ENCODE measurements at regions not wholly inside any gene's neighbourhood (a gene's known extent, or its start where the extent isn't known, plus 50 kb on each side); places are given as distances from the start of the nearest gene placed in this dataset.
A peak's percentile ranks its signal among the peaks of the same experiment; 100 is the strongest.

DNA sequence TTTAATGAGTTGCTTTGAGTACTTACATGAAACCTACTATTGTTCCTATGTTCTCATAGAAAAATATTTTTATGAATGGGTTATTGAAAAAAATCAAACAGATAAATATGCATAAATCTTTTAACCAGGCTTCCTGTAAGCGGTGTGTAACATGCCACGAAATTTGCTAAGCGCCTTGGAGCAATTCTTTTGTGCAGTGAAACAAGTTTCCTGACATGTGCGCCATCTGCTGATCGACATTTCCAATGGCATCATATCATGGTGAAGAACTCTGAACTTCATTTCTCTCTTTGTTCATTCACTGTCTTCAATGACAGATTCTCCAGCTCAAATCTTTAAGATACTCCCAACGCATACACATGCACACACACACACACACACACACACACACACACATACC is 145.6 kb upstream of the NAV3 start:
- peak; percentile 82 for DNase-seq (ENCODE audit: low read depth)
- no peak overlapping the region for H3K4me3 ChIP-seq (ENCODE audit: control insufficient read depth, low read depth, low read length)
- TF ChIP-seq, protein P1, sequence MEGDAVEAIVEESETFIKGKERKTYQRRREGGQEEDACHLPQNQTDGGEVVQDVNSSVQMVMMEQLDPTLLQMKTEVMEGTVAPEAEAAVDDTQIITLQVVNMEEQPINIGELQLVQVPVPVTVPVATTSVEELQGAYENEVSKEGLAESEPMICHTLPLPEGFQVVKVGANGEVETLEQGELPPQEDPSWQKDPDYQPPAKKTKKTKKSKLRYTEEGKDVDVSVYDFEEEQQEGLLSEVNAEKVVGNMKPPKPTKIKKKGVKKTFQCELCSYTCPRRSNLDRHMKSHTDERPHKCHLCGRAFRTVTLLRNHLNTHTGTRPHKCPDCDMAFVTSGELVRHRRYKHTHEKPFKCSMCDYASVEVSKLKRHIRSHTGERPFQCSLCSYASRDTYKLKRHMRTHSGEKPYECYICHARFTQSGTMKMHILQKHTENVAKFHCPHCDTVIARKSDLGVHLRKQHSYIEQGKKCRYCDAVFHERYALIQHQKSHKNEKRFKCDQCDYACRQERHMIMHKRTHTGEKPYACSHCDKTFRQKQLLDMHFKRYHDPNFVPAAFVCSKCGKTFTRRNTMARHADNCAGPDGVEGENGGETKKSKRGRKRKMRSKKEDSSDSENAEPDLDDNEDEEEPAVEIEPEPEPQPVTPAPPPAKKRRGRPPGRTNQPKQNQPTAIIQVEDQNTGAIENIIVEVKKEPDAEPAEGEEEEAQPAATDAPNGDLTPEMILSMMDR (conservative IDR thresholded peaks at IDR 0.05; ENCODE audit: control insufficient read depth, insufficient read depth, low read depth, low read length): peak; percentile 77

DNA sequence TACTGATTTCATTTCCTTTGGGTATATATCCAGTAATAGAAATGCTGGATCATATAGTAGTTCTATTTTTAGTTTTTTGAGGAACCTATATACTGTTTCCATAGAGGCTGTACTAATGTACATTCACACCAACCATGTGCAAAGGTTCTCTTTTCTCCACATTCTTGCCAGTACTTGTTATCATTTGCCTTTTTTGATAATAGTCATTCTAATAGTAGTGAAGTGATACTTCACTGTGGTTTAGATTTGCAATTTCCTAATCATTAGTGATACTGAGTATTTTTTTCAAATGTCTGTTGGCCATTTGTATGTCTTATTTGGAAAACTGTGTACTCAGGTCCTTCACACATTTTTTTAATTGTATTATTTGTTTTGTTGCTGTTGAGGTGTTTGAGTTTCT is 148.2 kb upstream of the NAV3 start:
- no peak for DNase-seq (ENCODE audit: low read depth)
- H3K4me3 ChIP-seq (ENCODE audit: control insufficient read depth, low read depth, low read length): no peak overlapping the region
- TF ChIP-seq, protein P1 (conservative IDR thresholded peaks at IDR 0.05; ENCODE audit: control insufficient read depth, insufficient read depth, low read depth, low read length): no peak

DNA sequence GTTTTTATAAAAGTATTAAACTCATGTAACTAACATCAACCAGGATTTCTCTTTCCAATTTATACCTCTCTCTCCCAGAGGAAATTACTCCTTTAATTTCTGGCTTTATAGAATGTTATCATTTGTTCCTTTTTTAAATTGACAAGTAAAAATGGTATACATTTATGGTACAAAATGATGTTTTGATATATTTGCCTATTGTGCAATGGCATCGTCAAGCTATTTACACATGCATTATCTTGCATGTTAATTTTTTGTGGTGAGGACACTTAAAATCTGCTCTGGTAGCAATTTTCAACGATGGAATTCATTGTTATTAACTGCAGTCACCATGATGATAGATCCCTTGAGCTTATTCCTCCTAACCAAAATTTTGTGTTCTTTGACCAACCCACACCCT is 149.0 kb upstream of the NAV3 start:
- DNase-seq (ENCODE audit: low read depth): no peak
- TF ChIP-seq, protein P1 (conservative IDR thresholded peaks at IDR 0.05; ENCODE audit: control insufficient read depth, insufficient read depth, low read depth, low read length): no peak
- no peak overlapping the region for H3K4me3 ChIP-seq (ENCODE audit: control insufficient read depth, low read depth, low read length)

DNA sequence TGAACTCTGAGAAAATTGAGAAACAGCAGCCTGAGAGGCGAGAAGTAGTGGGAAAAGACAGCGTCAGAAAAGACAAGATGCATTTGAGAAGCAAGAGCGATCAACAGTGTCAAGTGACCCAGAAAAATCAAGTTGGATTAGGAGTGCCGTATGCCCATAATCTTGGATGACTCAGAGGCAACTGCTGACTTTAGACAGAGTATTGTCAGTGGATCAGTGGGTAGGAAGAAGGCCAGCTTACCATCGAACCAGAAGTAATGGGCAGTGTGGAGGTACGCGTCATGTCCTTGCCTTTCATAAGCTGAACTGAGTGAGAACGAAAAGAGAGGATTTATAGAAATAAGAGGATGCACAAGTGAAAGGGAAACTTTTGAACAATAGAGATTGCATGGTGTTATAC is 151.0 kb upstream of the NAV3 start:
- no peak for DNase-seq (ENCODE audit: low read depth)
- no peak overlapping the region for H3K4me3 ChIP-seq (ENCODE audit: control insufficient read depth, low read depth, low read length)
- TF ChIP-seq, protein P1 (conservative IDR thresholded peaks at IDR 0.05; ENCODE audit: control insufficient read depth, insufficient read depth, low read depth, low read length): no peak

DNA sequence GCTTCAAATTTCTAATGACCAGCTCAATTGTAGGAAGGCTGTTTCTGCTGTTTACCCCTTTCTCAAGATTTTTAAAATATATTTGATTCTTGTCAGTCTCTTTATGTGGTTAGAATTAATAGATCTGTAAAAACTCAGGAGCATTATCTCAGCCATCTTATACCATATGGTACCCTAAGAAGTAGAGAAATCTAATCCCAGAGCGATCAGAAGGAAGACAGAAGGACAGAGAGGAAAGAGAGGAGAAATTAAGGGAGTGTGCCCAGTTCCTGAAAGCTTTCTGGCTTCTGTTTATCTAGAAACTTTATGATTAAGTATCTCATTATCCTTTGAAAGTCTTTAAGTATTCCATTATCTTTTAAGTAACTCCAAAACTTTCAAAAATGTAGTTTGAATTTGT is 152.1 kb upstream of the NAV3 start:
- TF ChIP-seq, protein P1 (conservative IDR thresholded peaks at IDR 0.05; ENCODE audit: control insufficient read depth, insufficient read depth, low read depth, low read length): no peak
- no peak for DNase-seq (ENCODE audit: low read depth)
- H3K4me3 ChIP-seq (ENCODE audit: control insufficient read depth, low read depth, low read length): no peak overlapping the region

DNA sequence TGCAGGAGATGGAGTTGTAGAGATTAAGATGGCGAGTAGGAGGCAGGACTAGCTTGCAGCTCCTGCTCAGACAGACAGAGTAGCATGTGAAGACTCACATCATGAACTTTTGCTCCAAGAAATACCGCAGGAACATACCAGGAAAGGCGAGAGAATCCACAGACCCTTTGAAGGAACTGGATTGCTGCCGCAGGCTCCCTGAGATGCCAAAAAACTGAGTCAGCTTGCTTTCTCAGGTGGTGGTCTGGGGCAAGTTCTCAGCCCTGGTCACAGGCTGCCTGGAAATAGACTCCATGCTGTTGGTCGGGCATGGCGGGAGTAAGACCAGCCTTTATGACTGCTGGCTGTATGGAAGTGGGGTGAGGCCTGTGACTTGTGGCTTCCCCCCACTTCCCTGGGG is 163.6 kb upstream of the NAV3 start:
- H3K4me3 ChIP-seq (ENCODE audit: control insufficient read depth, low read depth, low read length): no peak overlapping the region
- DNase-seq (ENCODE audit: low read depth): peak; percentile 30
- TF ChIP-seq, protein P1 (conservative IDR thresholded peaks at IDR 0.05; ENCODE audit: control insufficient read depth, insufficient read depth, low read depth, low read length): no peak

DNA sequence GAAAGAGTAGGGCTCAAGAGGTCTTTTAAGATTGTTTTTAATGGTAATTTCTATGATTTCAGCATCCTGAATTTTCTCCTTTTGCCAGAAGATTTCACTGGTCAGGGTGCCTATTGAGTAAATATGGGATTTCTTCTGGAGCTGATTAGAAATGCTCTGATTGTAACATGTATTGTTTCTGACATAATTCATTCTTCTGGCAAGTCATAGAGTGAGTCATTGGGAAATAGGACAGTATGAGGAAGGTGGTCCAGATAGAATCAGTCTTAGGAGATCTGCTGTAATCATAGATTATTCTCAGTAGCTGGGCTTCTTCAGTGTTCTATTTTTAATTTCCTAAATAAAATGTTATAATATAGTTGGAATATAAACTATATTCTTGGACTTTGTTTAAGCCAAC is 182.0 kb upstream of the NAV3 start:
- peak; percentile 70 for DNase-seq (ENCODE audit: low read depth)
- H3K4me3 ChIP-seq (ENCODE audit: control insufficient read depth, low read depth, low read length): no peak overlapping the region
- TF ChIP-seq, protein P1 (conservative IDR thresholded peaks at IDR 0.05; ENCODE audit: control insufficient read depth, insufficient read depth, low read depth, low read length): no peak
